ENCODE measurements at regions not wholly inside any gene's neighbourhood (a gene's known extent, or its start where the extent isn't known, plus 50 kb on each side); places are given as distances from the start of the nearest gene placed in this dataset.

DNA sequence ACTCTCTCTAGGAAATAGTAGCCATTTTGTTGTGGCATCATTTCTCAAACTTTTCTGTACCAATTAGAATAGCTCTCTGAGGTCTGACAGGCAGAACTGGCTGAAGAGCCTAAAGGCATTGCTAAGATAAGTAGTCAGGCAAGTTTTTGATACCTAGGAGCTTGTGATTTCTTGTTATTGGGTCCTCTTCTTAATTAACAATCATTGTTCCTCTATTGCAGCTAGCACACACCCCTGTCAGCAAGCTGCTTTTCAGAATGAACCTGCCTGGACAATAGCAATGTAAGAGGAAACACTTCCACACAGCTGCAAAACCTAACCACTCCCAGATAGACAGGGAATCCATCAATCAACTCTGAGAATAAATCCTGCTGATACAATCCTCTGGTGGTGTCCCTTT is 403.9 kb upstream of the TBL1XR1 start:
- TF ChIP-seq POLR2AphosphoS5 (IDR thresholded peaks at IDR 0.05; ENCODE audit: low read depth, low read length): no peak
- TF ChIP-seq, protein P1, sequence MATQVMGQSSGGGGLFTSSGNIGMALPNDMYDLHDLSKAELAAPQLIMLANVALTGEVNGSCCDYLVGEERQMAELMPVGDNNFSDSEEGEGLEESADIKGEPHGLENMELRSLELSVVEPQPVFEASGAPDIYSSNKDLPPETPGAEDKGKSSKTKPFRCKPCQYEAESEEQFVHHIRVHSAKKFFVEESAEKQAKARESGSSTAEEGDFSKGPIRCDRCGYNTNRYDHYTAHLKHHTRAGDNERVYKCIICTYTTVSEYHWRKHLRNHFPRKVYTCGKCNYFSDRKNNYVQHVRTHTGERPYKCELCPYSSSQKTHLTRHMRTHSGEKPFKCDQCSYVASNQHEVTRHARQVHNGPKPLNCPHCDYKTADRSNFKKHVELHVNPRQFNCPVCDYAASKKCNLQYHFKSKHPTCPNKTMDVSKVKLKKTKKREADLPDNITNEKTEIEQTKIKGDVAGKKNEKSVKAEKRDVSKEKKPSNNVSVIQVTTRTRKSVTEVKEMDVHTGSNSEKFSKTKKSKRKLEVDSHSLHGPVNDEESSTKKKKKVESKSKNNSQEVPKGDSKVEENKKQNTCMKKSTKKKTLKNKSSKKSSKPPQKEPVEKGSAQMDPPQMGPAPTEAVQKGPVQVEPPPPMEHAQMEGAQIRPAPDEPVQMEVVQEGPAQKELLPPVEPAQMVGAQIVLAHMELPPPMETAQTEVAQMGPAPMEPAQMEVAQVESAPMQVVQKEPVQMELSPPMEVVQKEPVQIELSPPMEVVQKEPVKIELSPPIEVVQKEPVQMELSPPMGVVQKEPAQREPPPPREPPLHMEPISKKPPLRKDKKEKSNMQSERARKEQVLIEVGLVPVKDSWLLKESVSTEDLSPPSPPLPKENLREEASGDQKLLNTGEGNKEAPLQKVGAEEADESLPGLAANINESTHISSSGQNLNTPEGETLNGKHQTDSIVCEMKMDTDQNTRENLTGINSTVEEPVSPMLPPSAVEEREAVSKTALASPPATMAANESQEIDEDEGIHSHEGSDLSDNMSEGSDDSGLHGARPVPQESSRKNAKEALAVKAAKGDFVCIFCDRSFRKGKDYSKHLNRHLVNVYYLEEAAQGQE (IDR thresholded peaks at IDR 0.05; ENCODE audit: insufficient read depth in 1 of 2, low read depth in 2 of 2, low read length in 2 of 2): no peak
